ENCODE measurements at regions not wholly inside any gene's neighbourhood (a gene's known extent, or its start where the extent isn't known, plus 50 kb on each side); places are given as distances from the start of the nearest gene placed in this dataset.

DNA sequence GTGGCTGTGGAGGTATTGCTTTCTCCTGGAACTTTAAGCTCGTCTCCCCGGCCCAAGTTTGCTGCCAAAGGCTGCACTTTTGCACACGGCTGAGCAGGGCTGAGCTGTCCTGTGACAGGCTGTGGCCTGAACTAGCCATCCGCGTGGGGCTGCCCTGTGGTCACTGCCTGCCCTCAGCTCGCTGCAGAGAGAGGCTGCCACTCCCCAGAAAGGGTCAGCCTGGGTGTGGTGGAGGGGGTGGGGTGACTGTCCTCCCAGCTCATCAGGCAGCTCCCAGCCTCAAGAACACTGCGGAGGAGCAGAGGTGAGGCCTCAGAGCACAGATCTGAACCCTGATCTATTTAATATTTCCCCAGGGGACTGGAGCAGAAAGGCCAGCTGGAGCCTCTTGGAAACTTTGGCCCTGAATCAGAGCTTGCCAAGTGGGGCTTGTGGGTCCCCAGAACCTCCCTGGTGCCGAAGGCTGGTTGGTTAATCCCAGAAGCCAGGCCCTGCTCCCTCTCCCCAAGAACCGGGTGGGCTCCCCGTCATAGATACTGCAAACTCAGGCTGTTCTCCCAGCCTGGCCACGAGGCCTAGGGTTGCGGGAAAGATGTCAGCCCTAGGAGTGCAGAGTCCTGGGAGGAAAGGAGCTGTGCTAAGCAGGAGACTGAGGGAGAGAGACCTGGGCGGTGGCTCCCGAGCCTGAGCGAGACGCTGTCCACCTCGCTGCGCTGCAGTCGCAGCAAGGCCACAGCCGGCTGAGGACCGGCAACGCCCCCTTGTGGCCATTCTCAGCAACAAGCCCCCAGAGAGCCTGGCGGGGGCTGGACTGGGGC, 125.1 kb upstream of the IPO9 start:
- intact Hi-C loops (cut with micrococcal nuclease; ENCODE audit: unreplicated experiment) = loop anchor here (1.0 kb wide), 2 partner anchors 145 to 222 kb away; no protein-coding TSS in a partner anchor
- CTCF ChIA-PET (ENCODE audit: unreplicated experiment) = no interaction called here
- Histone ChIP-seq H3K4me3 (ENCODE audit: low read depth, low read length, poor library complexity, severe bottlenecking) (no peak overlapping the region), H2AFZ (ENCODE audit: low read length) (no peak overlapping the region), H3K27ac (ENCODE audit: low read depth, low read length, poor library complexity, severe bottlenecking) (no peak overlapping the region), H3K9me3 (ENCODE audit: low read length) (no peaks in the 10 kb centered on the region), H4K20me1 (ENCODE audit: insufficient read depth, low read length) (no peaks in the 10 kb centered on the region), H3K4me2 (ENCODE audit: low read length) (no peak overlapping the region), H3K36me3 (ENCODE audit: insufficient read depth, low read length) (no peaks in the 10 kb centered on the region), H3K9me2 (ENCODE audit: insufficient read depth, low read length) (no peaks in the 10 kb centered on the region), H3K4me1 (ENCODE audit: insufficient read depth, low read length, poor library complexity, severe bottlenecking) (peaks cover 4% of the 10 kb centered on the region), H3K79me2 (ENCODE audit: insufficient read depth, low read depth, low read length) (no peaks in the 10 kb centered on the region)
- POLR2A ChIA-PET = interaction anchor here (0.5 kb wide), 1 partner anchor 237 kb away, joined by 3 read pairs; no protein-coding TSS in a partner anchor
- BruUV-seq (replicated peaks) = no TSS peak
- peak; percentile 73 for DNase-seq (ENCODE audit: low spot score)
- TF ChIP-seq EZH2phosphoT487 (IDR thresholded peaks at IDR 0.05; ENCODE audit: borderline replicate concordance, low read depth, low read length) (no peak), CTCF (conservative IDR thresholded peaks at IDR 0.05; ENCODE audit: low read length) (peak; percentile 87)

DNA sequence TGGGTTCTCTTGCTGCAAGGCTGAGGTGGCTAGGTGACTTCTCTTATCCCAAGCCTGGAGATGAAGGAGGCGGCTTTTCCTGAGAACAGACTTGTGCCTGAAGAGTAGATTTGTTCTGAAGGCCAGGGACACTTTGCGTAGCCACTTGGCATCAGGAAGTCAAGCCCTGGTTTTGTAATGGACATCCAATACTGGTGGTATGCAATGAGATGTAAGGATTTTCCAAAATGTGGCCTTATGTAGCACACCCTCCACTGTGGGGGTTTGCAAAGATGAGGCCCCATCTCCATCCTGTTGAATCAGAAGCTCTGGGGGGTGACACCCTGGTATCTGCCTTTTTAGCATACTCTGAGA, 124.5 kb upstream of the IPO9 start:
- intact Hi-C loops (cut with micrococcal nuclease; ENCODE audit: unreplicated experiment) = loop anchor here (1.0 kb wide), 2 partner anchors 145 to 222 kb away; no protein-coding TSS in a partner anchor
- DNase-seq (ENCODE audit: low spot score) = no peak
- ChIA-PET POLR2A (no interaction called here), CTCF (ENCODE audit: unreplicated experiment) (no interaction called here)
- peaks cover 4% of the 10 kb centered on the region for H3K4me1 ChIP-seq (ENCODE audit: insufficient read depth, low read length, poor library complexity, severe bottlenecking)
- H2AFZ ChIP-seq (ENCODE audit: low read length) = no peak overlapping the region
- no peak overlapping the region for H3K27ac ChIP-seq (ENCODE audit: low read depth, low read length, poor library complexity, severe bottlenecking)
- no peak overlapping the region for H3K4me2 ChIP-seq (ENCODE audit: low read length)
- H3K9me2 ChIP-seq (ENCODE audit: insufficient read depth, low read length) = no peaks in the 10 kb centered on the region
- no peaks in the 10 kb centered on the region for H3K79me2 ChIP-seq (ENCODE audit: insufficient read depth, low read depth, low read length)
- TF ChIP-seq CTCF (conservative IDR thresholded peaks at IDR 0.05; ENCODE audit: low read length) (peak; percentile 26), EZH2phosphoT487 (IDR thresholded peaks at IDR 0.05; ENCODE audit: borderline replicate concordance, low read depth, low read length) (no peak)
- no peaks in the 10 kb centered on the region for H3K9me3 ChIP-seq (ENCODE audit: low read length)
- BruUV-seq (replicated peaks) = no TSS peak
- no peaks in the 10 kb centered on the region for H3K36me3 ChIP-seq (ENCODE audit: insufficient read depth, low read length)
- no peak overlapping the region for H3K4me3 ChIP-seq (ENCODE audit: low read depth, low read length, poor library complexity, severe bottlenecking)
- H4K20me1 ChIP-seq (ENCODE audit: insufficient read depth, low read length) = no peaks in the 10 kb centered on the region

- Histone ChIP-seq H3K9me2 (ENCODE audit: insufficient read depth, low read length) (no peaks in the 10 kb centered on the region), H3K9me3 (ENCODE audit: low read length) (no peaks in the 10 kb centered on the region), H4K20me1 (ENCODE audit: insufficient read depth, low read length) (no peaks in the 10 kb centered on the region), H3K36me3 (ENCODE audit: insufficient read depth, low read length) (no peaks in the 10 kb centered on the region), H3K79me2 (ENCODE audit: insufficient read depth, low read depth, low read length) (no peaks in the 10 kb centered on the region), H3K4me1 (ENCODE audit: insufficient read depth, low read length, poor library complexity, severe bottlenecking) (peaks cover 4% of the 10 kb centered on the region), H3K4me3 (ENCODE audit: low read depth, low read length, poor library complexity, severe bottlenecking) (no peak overlapping the region), H3K4me2 (ENCODE audit: low read length) (no peak overlapping the region), H3K27ac (ENCODE audit: low read depth, low read length, poor library complexity, severe bottlenecking) (no peak overlapping the region), H2AFZ (ENCODE audit: low read length) (no peak overlapping the region)
- ChIA-PET POLR2A (interaction anchor here (0.6 to 1.2 kb wide), 2 partner anchors 10 to 23 kb away, joined by 3 to 4 read pairs; no protein-coding TSS in a partner anchor), CTCF (ENCODE audit: unreplicated experiment) (no interaction called here)
- intact Hi-C loops (cut with micrococcal nuclease; ENCODE audit: unreplicated experiment) = no loop called here
- TF ChIP-seq CTCF (conservative IDR thresholded peaks at IDR 0.05; ENCODE audit: low read length) (no peak), EZH2phosphoT487 (IDR thresholded peaks at IDR 0.05; ENCODE audit: borderline replicate concordance, low read depth, low read length) (no peak)
- BruUV-seq (replicated peaks) = no TSS peak
- DNase-seq (ENCODE audit: low spot score) = no peak
Measured at GRCh38 chr1:201705389-201705788, 123.6 kb upstream of the IPO9 start.

Measured in OCI-LY7 (cell line).